ENCODE measurements at regions not wholly inside any gene's neighbourhood (a gene's known extent, or its start where the extent isn't known, plus 50 kb on each side); places are given as distances from the start of the nearest gene placed in this dataset.
"Not testable (repeated sequence)": the region's sequence is repeated elsewhere in the genome, so short reads cannot be mapped to it uniquely, and the experiment has no call there.

DNA sequence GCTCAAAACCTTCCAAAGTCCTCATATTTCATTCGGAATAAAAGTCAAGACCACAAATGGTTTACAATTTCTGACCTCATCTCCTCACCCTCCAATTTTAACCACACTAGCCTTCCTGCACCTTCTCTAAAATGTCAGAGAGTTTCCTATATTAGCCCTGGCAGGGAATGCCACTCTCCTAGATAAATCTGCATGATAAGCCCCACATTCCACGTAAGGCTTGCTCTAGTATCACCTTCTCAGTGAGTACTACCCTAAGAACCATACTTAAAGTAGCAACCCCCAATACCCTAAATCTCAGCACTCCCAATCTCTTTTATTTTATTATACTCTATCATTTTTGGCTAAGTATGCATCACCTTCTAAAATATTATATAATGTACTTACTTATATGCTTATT, 100.5 kb upstream of the SLITRK5 start:
- no peaks in the 10 kb centered on the region for H3K4me1 ChIP-seq (ENCODE audit: control insufficient read depth, insufficient read depth, low read length)
- no peak for DNase-seq
- Mint-ChIP-seq H3K9me3 (no peaks in the 10 kb centered on the region), H3K4me3 (no peak overlapping the region), H3K27ac (no peak overlapping the region), H3K4me1 (no peaks in the 10 kb centered on the region), H3K27me3 (ENCODE audit: insufficient read depth) (no peaks in the 10 kb centered on the region), H3K36me3 (ENCODE audit: low read depth) (no peaks in the 10 kb centered on the region)
- 76 to 92% methylated on average over 2 of the region's 2 CpGs for WGBS, 2 experiments (ENCODE audit: insufficient coverage in 1 of 2, insufficient read length in 1 of 2)
- no peak overlapping the region for H3K27ac ChIP-seq (ENCODE audit: low read depth, low read length)
- H3K27me3 ChIP-seq (ENCODE audit: control insufficient read depth, insufficient read depth, low read length, poor library complexity, severe bottlenecking), result no peaks in the 10 kb centered on the region
- no peaks in the 10 kb centered on the region for H3K9me3 ChIP-seq (ENCODE audit: control insufficient read depth, low read length)
- TF ChIP-seq CTCF (conservative IDR thresholded peaks at IDR 0.05), result no peak
- no peaks in the 10 kb centered on the region for H3K36me3 ChIP-seq (ENCODE audit: control insufficient read depth, insufficient read depth, low read length)
- no peak overlapping the region for H3K9ac ChIP-seq (ENCODE audit: extremely low read depth, low read length, poor library complexity, severe bottlenecking)
- H3K4me3 ChIP-seq (ENCODE audit: low read length), result no peak overlapping the region

DNA sequence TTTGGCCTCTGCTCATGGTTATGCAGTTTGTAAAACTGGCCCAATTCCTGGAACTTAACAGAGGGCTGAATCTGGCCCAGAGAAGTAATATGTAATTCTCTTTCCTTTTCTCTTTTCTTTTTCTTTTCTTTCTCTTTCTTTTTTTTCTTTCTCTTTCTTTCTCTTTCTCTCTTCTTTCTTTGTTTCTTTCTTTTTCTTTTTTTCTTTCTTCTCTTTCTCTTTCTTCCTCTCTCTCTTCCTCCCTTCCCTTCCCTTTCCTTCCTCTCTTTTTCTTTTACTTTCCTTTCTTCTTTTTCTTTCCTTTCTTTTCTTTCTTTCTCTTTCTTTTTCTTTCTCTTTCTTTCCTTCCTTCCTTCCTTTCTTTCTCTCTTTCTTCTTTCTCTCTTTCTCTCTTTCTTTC, 88.8 kb upstream of the SLITRK5 start:
- Histone ChIP-seq H3K27ac (ENCODE audit: low read depth, low read length) (no peak overlapping the region), H3K9ac (ENCODE audit: extremely low read depth, low read length, poor library complexity, severe bottlenecking) (no peak overlapping the region), H3K4me3 (ENCODE audit: low read length) (no peak overlapping the region), H3K36me3 (ENCODE audit: control insufficient read depth, insufficient read depth, low read length) (no peaks in the 10 kb centered on the region), H3K4me1 (ENCODE audit: control insufficient read depth, insufficient read depth, low read length) (no peaks in the 10 kb centered on the region), H3K9me3 (ENCODE audit: control insufficient read depth, low read length) (no peaks in the 10 kb centered on the region), H3K27me3 (ENCODE audit: control insufficient read depth, insufficient read depth, low read length, poor library complexity, severe bottlenecking) (no peaks in the 10 kb centered on the region)
- no peaks in the 10 kb centered on the region for H3K36me3 Mint-ChIP-seq (ENCODE audit: low read depth)
- TF ChIP-seq CTCF (conservative IDR thresholded peaks at IDR 0.05), result no peak
- DNase-seq, result no peak
- no peak overlapping the region for H3K27ac Mint-ChIP-seq
- H3K4me1 Mint-ChIP-seq, result no peaks in the 10 kb centered on the region
- H3K9me3 Mint-ChIP-seq, result no peaks in the 10 kb centered on the region
- no peak overlapping the region for H3K4me3 Mint-ChIP-seq
- H3K27me3 Mint-ChIP-seq (ENCODE audit: insufficient read depth), result no peaks in the 10 kb centered on the region

DNA sequence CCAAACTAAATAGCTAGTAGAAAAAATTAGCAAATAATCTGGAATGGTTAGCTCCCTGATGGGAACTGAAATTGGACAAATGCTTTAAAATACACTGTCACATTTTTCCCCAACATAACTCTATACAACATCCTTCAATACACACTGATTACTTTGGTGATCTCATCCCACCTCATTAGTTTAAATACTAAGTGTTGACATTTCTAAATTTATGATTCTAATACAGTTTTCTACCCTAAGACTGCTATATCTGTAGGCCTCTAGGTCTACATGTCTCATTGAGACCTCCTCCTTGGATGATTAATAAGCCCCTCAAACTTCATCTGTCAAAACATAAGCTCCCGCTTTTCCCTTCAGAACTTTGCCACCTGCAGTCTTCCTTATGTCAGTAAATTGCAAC, 80.7 kb upstream of the SLITRK5 start:
- no peak for TF ChIP-seq CTCF (conservative IDR thresholded peaks at IDR 0.05)
- Histone ChIP-seq H3K4me1 (ENCODE audit: control insufficient read depth, insufficient read depth, low read length) (no peaks in the 10 kb centered on the region), H3K27ac (ENCODE audit: low read depth, low read length) (no peak overlapping the region), H3K4me3 (ENCODE audit: low read length) (no peak overlapping the region), H3K27me3 (ENCODE audit: control insufficient read depth, insufficient read depth, low read length, poor library complexity, severe bottlenecking) (no peaks in the 10 kb centered on the region), H3K9ac (ENCODE audit: extremely low read depth, low read length, poor library complexity, severe bottlenecking) (no peak overlapping the region), H3K36me3 (ENCODE audit: control insufficient read depth, insufficient read depth, low read length) (no peaks in the 10 kb centered on the region), H3K9me3 (ENCODE audit: control insufficient read depth, low read length) (no peaks in the 10 kb centered on the region)
- no peaks in the 10 kb centered on the region for H3K4me1 Mint-ChIP-seq
- 100% methylated on average over 1 of the region's 1 CpG for WGBS, 2 experiments (ENCODE audit: insufficient coverage in 1 of 2, insufficient read length in 1 of 2)
- no peak overlapping the region for H3K4me3 Mint-ChIP-seq
- no peaks in the 10 kb centered on the region for H3K27me3 Mint-ChIP-seq (ENCODE audit: insufficient read depth)
- no peaks in the 10 kb centered on the region for H3K9me3 Mint-ChIP-seq
- H3K27ac Mint-ChIP-seq, result no peak overlapping the region
- DNase-seq, result no peak
- no peaks in the 10 kb centered on the region for H3K36me3 Mint-ChIP-seq (ENCODE audit: low read depth)

GRCh38 chr13:87604437-87604836, 66.7 kb upstream of the SLITRK5 start:
- not testable (repeated sequence) for H3K4me3 Mint-ChIP-seq; H3K36me3 ChIP-seq (ENCODE audit: control insufficient read depth, insufficient read depth, low read length); H3K36me3 Mint-ChIP-seq (ENCODE audit: low read depth); H3K27me3 ChIP-seq (ENCODE audit: control insufficient read depth, insufficient read depth, low read length, poor library complexity, severe bottlenecking); H3K9me3 ChIP-seq (ENCODE audit: control insufficient read depth, low read length); H3K4me1 ChIP-seq (ENCODE audit: control insufficient read depth, insufficient read depth, low read length); H3K27ac ChIP-seq (ENCODE audit: low read depth, low read length); DNase-seq; H3K4me1 Mint-ChIP-seq; H3K4me3 ChIP-seq (ENCODE audit: low read length); H3K9me3 Mint-ChIP-seq; H3K27ac Mint-ChIP-seq; H3K9ac ChIP-seq (ENCODE audit: extremely low read depth, low read length, poor library complexity, severe bottlenecking); H3K27me3 Mint-ChIP-seq (ENCODE audit: insufficient read depth)
- WGBS, 2 experiments (ENCODE audit: insufficient coverage in 1 of 2, insufficient read length in 1 of 2), result 77 to 100% methylated on average over 1 to 2 of the region's 2 CpGs

All from endodermal cell (in vitro differentiated cells).